NB4 (cell line): ENCODE measurements at regions not wholly inside any gene's neighbourhood (a gene's known extent, or its start where the extent isn't known, plus 50 kb on each side); places are given as distances from the start of the nearest gene placed in this dataset.

Experiments
- DNase-seq: peaks from one replicate; pipeline ENCODE4 v3.0.0; 2010; ENCODE audit warnings: low read depth
- H3K4me3 ChIP-seq: one replicate; pipeline ENCODE4 v1.5.1; 2011; ENCODE audit warnings: mild to moderate bottlenecking, low read depth, low read length, moderate library complexity
- CTCF ChIP-seq: IDR thresholded peaks from one replicate; pipeline ENCODE4 v1.5.1; 2012; ENCODE audit warnings: low read depth, low read length
- MAX ChIP-seq: IDR thresholded peaks from 2 replicates; pipeline ENCODE4 v1.6.1; 2011; ENCODE audit warnings: low read depth, low read length
- MYC ChIP-seq: IDR thresholded peaks from 2 replicates; pipeline ENCODE4 v1.6.1; 2011; ENCODE audit warnings: low read depth, low read length
- POLR2A ChIP-seq: IDR thresholded peaks from 2 replicates; pipeline ENCODE4 v1.6.1; 2011; ENCODE audit warnings: mild to moderate bottlenecking; ENCODE audit not compliant: insufficient read length; ENCODE audit errors: extremely low read depth

GRCh38 chr7:19293431-19293830 is 148.2 kb upstream of the FERD3L start:
- TF ChIP-seq CTCF (no peak), POLR2A (no peak), MYC (no peak), MAX (no peak)
- H3K4me3 ChIP-seq = no peak overlapping the region
- no peak for DNase-seq

- H3K4me3 ChIP-seq = no peak overlapping the region
- TF ChIP-seq POLR2A (no peak), MYC (no peak), MAX (no peak), CTCF (no peak)
- no peak for DNase-seq
Measured at GRCh38 chr7:19290968-19291367, 145.7 kb upstream of the FERD3L start.

- no peak for TF ChIP-seq MYC
- TF ChIP-seq MAX = no peak
- no peak for TF ChIP-seq POLR2A
- no peak for TF ChIP-seq CTCF
- no peak overlapping the region for H3K4me3 ChIP-seq
- no peak for DNase-seq
Measured at GRCh38 chr7:19290066-19290465, 144.8 kb upstream of the FERD3L start.

- H3K4me3 ChIP-seq = no peak overlapping the region
- TF ChIP-seq CTCF (no peak), MYC (no peak), MAX (no peak), POLR2A (no peak)
- DNase-seq = no peak
Measured at GRCh38 chr7:19284596-19285300, 139.5 kb upstream of the FERD3L start.

- no peak overlapping the region for H3K4me3 ChIP-seq
- no peak for TF ChIP-seq POLR2A
- no peak for TF ChIP-seq MAX
- no peak for TF ChIP-seq MYC
- TF ChIP-seq CTCF = no peak
- no peak for DNase-seq
Measured at GRCh38 chr7:19284136-19284535, 138.9 kb upstream of the FERD3L start.
